OCI-LY3 (cell line): ENCODE measurements at regions not wholly inside any gene's neighbourhood (a gene's known extent, or its start where the extent isn't known, plus 50 kb on each side); places are given as distances from the start of the nearest gene placed in this dataset.
A peak's percentile ranks its signal among the peaks of the same experiment; 100 is the strongest.

Source experiments
- H2AFZ ChIP-seq: fragments of 200-600, 300-600 bp; shearing (Covaris generic); 2 replicates; pipeline ENCODE4 v1.6.0; 2014; ENCODE audit warnings: antibody characterized with exemption, low read depth, low read length
- H3K27ac ChIP-seq: fragments of 200-600, 300-600 bp; sonication (generic); 2 replicates; pipeline ENCODE4 v1.5.1; 2014; ENCODE audit warnings: mild to moderate bottlenecking, low read length, moderate library complexity, mixed read lengths
- H3K27me3 ChIP-seq: fragments of 200-600, 300-600 bp; sonication (generic); 2 replicates; pipeline ENCODE4 v1.6.1; 2014; ENCODE audit warnings: low read depth, low read length, mixed read lengths
- H3K36me3 ChIP-seq: fragments of 200-600, 300-600 bp; sonication (generic); replicated peaks from 2 replicates; pipeline ENCODE3; 2014; ENCODE audit warnings: low read depth, low read length, mixed read lengths
- H3K4me1 ChIP-seq: fragments of 300-600, 200-600 bp; sonication (generic); 2 replicates; pipeline ENCODE4 v1.6.1; 2014; ENCODE audit warnings: low read length, mixed read lengths
- H3K4me2 ChIP-seq: fragments of 200-600, 300-600 bp; sonication (generic); 2 replicates; pipeline ENCODE4 v1.6.1; 2014; ENCODE audit warnings: low read length, mixed read lengths
- H3K4me3 ChIP-seq: fragments of 300-600, 200-600 bp; sonication (generic); 2 replicates; pipeline ENCODE4 v1.5.1; 2014; ENCODE audit warnings: antibody characterized with exemption, mild to moderate bottlenecking, low read length, moderate library complexity
- H3K79me2 ChIP-seq: fragments of 300-600, 200-600 bp; shearing (Covaris generic); 2 replicates; pipeline ENCODE4 v1.6.1; 2014; ENCODE audit warnings: mild to moderate bottlenecking, low read length, mixed read lengths
- H3K9ac ChIP-seq: fragments of 300-600, 200-600 bp; shearing (Covaris generic); 2 replicates; pipeline ENCODE4 v1.6.0; 2014; ENCODE audit warnings: mild to moderate bottlenecking, low read length, moderate library complexity
- H3K9me3 ChIP-seq: fragments of 200-600, 300-600 bp; shearing (Covaris generic); 2 replicates; pipeline ENCODE4 v1.6.1; 2014; ENCODE audit warnings: low read length, mixed read lengths; ENCODE audit not compliant: insufficient read depth
- H4K20me1 ChIP-seq: fragments of 200-600, 300-600 bp; sonication (generic); 2 replicates; pipeline ENCODE4 v1.6.1; 2016; ENCODE audit warnings: low read length, mixed read lengths; ENCODE audit not compliant: insufficient read depth
- EZH2phosphoT487 ChIP-seq: fragments of 200-600 bp; shearing (Covaris generic); IDR thresholded peaks from 2 replicates; pipeline ENCODE4 v1.6.1; 2018; ENCODE audit warnings: antibody characterized with exemption, mixed run types, low read depth
- TF ChIP-seq, protein P1 (sequence below): fragments of 200-600, 300-600 bp; sonication (generic); IDR thresholded peaks from 2 replicates; pipeline ENCODE4 v1.5.1; 2014; ENCODE audit warnings: antibody characterized with exemption, low read length, low read depth

GRCh38 chr14:24690492-24690891 is 56.5 kb upstream of the GZMB start:
- peak overlapping the region; percentile 44 for H3K4me3 ChIP-seq
- no peak overlapping the region; the same call in 1 of the 2 replicates for H2AFZ ChIP-seq
- H3K4me2 ChIP-seq: peak overlapping the region; percentile 68
- TF ChIP-seq EZH2phosphoT487: no peak
- TF ChIP-seq, protein P1, sequence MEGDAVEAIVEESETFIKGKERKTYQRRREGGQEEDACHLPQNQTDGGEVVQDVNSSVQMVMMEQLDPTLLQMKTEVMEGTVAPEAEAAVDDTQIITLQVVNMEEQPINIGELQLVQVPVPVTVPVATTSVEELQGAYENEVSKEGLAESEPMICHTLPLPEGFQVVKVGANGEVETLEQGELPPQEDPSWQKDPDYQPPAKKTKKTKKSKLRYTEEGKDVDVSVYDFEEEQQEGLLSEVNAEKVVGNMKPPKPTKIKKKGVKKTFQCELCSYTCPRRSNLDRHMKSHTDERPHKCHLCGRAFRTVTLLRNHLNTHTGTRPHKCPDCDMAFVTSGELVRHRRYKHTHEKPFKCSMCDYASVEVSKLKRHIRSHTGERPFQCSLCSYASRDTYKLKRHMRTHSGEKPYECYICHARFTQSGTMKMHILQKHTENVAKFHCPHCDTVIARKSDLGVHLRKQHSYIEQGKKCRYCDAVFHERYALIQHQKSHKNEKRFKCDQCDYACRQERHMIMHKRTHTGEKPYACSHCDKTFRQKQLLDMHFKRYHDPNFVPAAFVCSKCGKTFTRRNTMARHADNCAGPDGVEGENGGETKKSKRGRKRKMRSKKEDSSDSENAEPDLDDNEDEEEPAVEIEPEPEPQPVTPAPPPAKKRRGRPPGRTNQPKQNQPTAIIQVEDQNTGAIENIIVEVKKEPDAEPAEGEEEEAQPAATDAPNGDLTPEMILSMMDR: peak; percentile 64
- no peak overlapping the region for H3K27ac ChIP-seq
- no peaks in the 10 kb centered on the region for H4K20me1 ChIP-seq
- no peaks in the 10 kb centered on the region for H3K36me3 ChIP-seq
- H3K4me1 ChIP-seq: peaks cover 33% of the 10 kb centered on the region
- no peaks in the 10 kb centered on the region for H3K79me2 ChIP-seq
- no peaks in the 10 kb centered on the region for H3K9me3 ChIP-seq
- no peaks in the 10 kb centered on the region for H3K27me3 ChIP-seq
- H3K9ac ChIP-seq: no peak overlapping the region

DNA sequence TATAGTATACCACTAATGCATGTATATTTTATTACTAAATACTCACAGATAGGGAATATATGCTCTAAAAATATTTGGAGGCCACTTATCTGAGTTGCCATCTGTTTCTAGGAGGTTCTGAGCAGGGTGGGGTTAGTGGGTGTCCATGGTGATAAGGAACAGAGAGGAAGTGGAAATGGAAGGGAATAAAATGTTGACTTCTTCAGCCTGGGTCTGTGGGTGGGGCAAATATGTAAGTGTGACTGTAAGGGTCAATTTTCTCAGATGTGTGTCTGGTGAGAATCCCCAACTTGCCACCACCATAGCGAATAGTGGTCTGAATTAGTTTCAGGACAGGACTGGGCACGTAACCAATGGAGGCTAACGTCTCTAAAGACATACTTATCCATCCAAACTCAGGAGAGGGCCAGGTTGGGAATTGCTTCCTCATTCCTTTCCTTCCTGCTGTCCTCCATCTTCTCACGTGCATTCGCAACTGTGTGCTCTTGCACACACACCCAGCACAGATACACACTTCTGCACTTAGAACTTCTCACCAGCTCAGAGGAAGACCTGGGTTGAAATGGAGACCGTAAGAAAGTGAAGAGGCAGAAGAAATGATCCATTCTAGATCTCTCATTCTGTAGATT is 54.2 kb upstream of the GZMB start:
- H3K27ac ChIP-seq: no peak overlapping the region
- H3K27me3 ChIP-seq: no peaks in the 10 kb centered on the region
- no peak overlapping the region for H3K4me3 ChIP-seq
- no peaks in the 10 kb centered on the region for H3K79me2 ChIP-seq
- H3K9me3 ChIP-seq: no peaks in the 10 kb centered on the region
- H3K36me3 ChIP-seq: no peaks in the 10 kb centered on the region
- no peak for TF ChIP-seq EZH2phosphoT487
- H2AFZ ChIP-seq: no peak overlapping the region
- H3K4me2 ChIP-seq: no peak overlapping the region
- H3K9ac ChIP-seq: no peak overlapping the region
- no peaks in the 10 kb centered on the region for H4K20me1 ChIP-seq
- H3K4me1 ChIP-seq: peaks cover 23% of the 10 kb centered on the region
